SU-DHL-6 (cell line): ENCODE measurements at regions not wholly inside any gene's neighbourhood (a gene's known extent, or its start where the extent isn't known, plus 50 kb on each side); places are given as distances from the start of the nearest gene placed in this dataset.

ENCODE experiments used
- H2AFZ ChIP-seq: fragments of 200-600 bp; sonication (generic); 2 replicates; pipeline ENCODE4 v1.6.1; 2014; ENCODE audit warnings: low read depth, mild to moderate bottlenecking, moderate library complexity, mixed read lengths, antibody characterized with exemption, low read length; ENCODE audit not compliant: severe bottlenecking
- H3F3A ChIP-seq: fragments of 200-600 bp; shearing (Covaris generic); 2 replicates; pipeline ENCODE4 v1.6.0; 2016; ENCODE audit warnings: antibody characterized with exemption, mild to moderate bottlenecking; ENCODE audit not compliant: insufficient read depth
- H3K27ac ChIP-seq: fragments of 200-600 bp; sonication (generic); 2 replicates; pipeline ENCODE4 v1.5.1; 2016; ENCODE audit warnings: low read depth, mild to moderate bottlenecking, low read length, moderate library complexity, mixed read lengths
- H3K27me3 ChIP-seq: fragments of 200-600 bp; sonication (generic), shearing (Covaris generic); 2 replicates; pipeline ENCODE4 v1.6.0; 2014; ENCODE audit warnings: mild to moderate bottlenecking, low read length
- H3K36me3 ChIP-seq: fragments of 200-600 bp; sonication (generic); 2 replicates; pipeline ENCODE4 v1.6.1; 2014; ENCODE audit warnings: mild to moderate bottlenecking, low read length, mixed read lengths
- H3K4me2 ChIP-seq: fragments of 300-600, 200-600 bp; shearing (Covaris generic), sonication (generic); 2 replicates; pipeline ENCODE4 v1.6.0; 2014; ENCODE audit warnings: low read length, low read depth, mild to moderate bottlenecking; ENCODE audit not compliant: poor library complexity, severe bottlenecking
- H3K4me3 ChIP-seq: fragments of 200-600 bp; sonication (generic); 2 replicates; pipeline ENCODE4 v1.5.1; 2014; ENCODE audit warnings: antibody characterized with exemption, low read length, mild to moderate bottlenecking, mixed read lengths; ENCODE audit not compliant: insufficient read depth, poor library complexity, severe bottlenecking
- H3K79me2 ChIP-seq: fragments of 200-600 bp; sonication (generic); 2 replicates; pipeline ENCODE4 v1.6.1; 2014; ENCODE audit warnings: mild to moderate bottlenecking, low read length, moderate library complexity; ENCODE audit not compliant: insufficient read depth
- H3K9ac ChIP-seq: fragments of 200-600 bp; sonication (generic); 2 replicates; pipeline ENCODE4 v1.7.0; 2014; ENCODE audit warnings: mild to moderate bottlenecking, low read length
- H3K9me2 ChIP-seq: fragments of 200-600 bp; sonication (generic); replicated peaks from 2 replicates; pipeline ENCODE4 v1.6.1; 2014; ENCODE audit warnings: low read length; ENCODE audit not compliant: insufficient read depth
- H3K9me3 ChIP-seq: fragments of 200-600 bp; sonication (generic); 2 replicates; pipeline ENCODE4 v1.6.1; 2014; ENCODE audit warnings: low read length, mixed read lengths; ENCODE audit not compliant: insufficient read depth
- H4K20me1 ChIP-seq: fragments of 200-600 bp; sonication (generic); 2 replicates; pipeline ENCODE4 v1.6.1; 2014; ENCODE audit warnings: low read depth, mild to moderate bottlenecking, antibody characterized with exemption, low read length, moderate library complexity, mixed read lengths
- CTCF ChIP-seq: fragments of 200-600 bp; sonication (generic); IDR thresholded peaks from one replicate; pipeline ENCODE4 v1.5.1; 2017; ENCODE audit warnings: antibody characterized with exemption, mild to moderate bottlenecking, low read length, moderate library complexity; ENCODE audit not compliant: insufficient read depth, poor library complexity, severe bottlenecking
- EZH2phosphoT487 ChIP-seq: fragments of 200-600 bp; sonication (generic), shearing (Covaris generic); conservative IDR thresholded peaks from 2 replicates; pipeline ENCODE4 v1.6.1; 2018; ENCODE audit warnings: mild to moderate bottlenecking, antibody characterized with exemption, low read length, moderate library complexity, mixed read lengths

- H3K4me2 ChIP-seq: no peak overlapping the region
- TF ChIP-seq EZH2phosphoT487 (no peak), CTCF (no peak)
- no peak overlapping the region for H3K27ac ChIP-seq
- no peaks in the 10 kb centered on the region for H3K9me3 ChIP-seq
- H3K79me2 ChIP-seq: no peaks in the 10 kb centered on the region
- no peaks in the 10 kb centered on the region for H3F3A ChIP-seq
- no peaks in the 10 kb centered on the region for H3K36me3 ChIP-seq
- H2AFZ ChIP-seq: no peak overlapping the region
- H3K4me3 ChIP-seq: no peak overlapping the region
- H3K9ac ChIP-seq: no peak overlapping the region
- no peaks in the 10 kb centered on the region for H3K27me3 ChIP-seq
- H4K20me1 ChIP-seq: no peaks in the 10 kb centered on the region
- H3K9me2 ChIP-seq: no peaks in the 10 kb centered on the region
Observed at GRCh38 chr10:128802062-128802461, 665.0 kb upstream of the MGMT start.

GRCh38 chr10:128803790-128804189 is 663.3 kb upstream of the MGMT start:
- no peaks in the 10 kb centered on the region for H3F3A ChIP-seq
- no peak overlapping the region for H3K9ac ChIP-seq
- H3K36me3 ChIP-seq: no peaks in the 10 kb centered on the region
- no peaks in the 10 kb centered on the region for H4K20me1 ChIP-seq
- no peaks in the 10 kb centered on the region for H3K9me2 ChIP-seq
- H2AFZ ChIP-seq: no peak overlapping the region
- H3K27me3 ChIP-seq: no peaks in the 10 kb centered on the region
- no peaks in the 10 kb centered on the region for H3K79me2 ChIP-seq
- H3K4me3 ChIP-seq: no peak overlapping the region
- H3K9me3 ChIP-seq: no peaks in the 10 kb centered on the region
- TF ChIP-seq EZH2phosphoT487 (no peak), CTCF (no peak)
- no peak overlapping the region for H3K27ac ChIP-seq
- H3K4me2 ChIP-seq: no peak overlapping the region

GRCh38 chr10:128804411-128804810 is 662.6 kb upstream of the MGMT start:
- Histone ChIP-seq H4K20me1 (no peaks in the 10 kb centered on the region), H3K9ac (no peak overlapping the region), H2AFZ (no peak overlapping the region), H3K9me3 (no peaks in the 10 kb centered on the region), H3K79me2 (no peaks in the 10 kb centered on the region), H3K36me3 (no peaks in the 10 kb centered on the region), H3F3A (no peaks in the 10 kb centered on the region), H3K4me3 (no peak overlapping the region), H3K9me2 (no peaks in the 10 kb centered on the region), H3K27ac (no peak overlapping the region), H3K27me3 (no peaks in the 10 kb centered on the region), H3K4me2 (no peak overlapping the region)
- TF ChIP-seq CTCF (no peak), EZH2phosphoT487 (no peak)

- H3K27ac ChIP-seq: no peak overlapping the region
- no peaks in the 10 kb centered on the region for H3K9me2 ChIP-seq
- no peak overlapping the region for H3K4me2 ChIP-seq
Observed at GRCh38 chr10:128808921-128809440, 658.1 kb upstream of the MGMT start.

More at GRCh38 chr10:128808921-128809440, 658.1 kb upstream of the MGMT start:
- no peaks in the 10 kb centered on the region for H3K27me3 ChIP-seq
- H3F3A ChIP-seq: no peaks in the 10 kb centered on the region
- no peaks in the 10 kb centered on the region for H3K79me2 ChIP-seq
- H3K9ac ChIP-seq: no peak overlapping the region
- no peaks in the 10 kb centered on the region for H3K9me3 ChIP-seq
- H4K20me1 ChIP-seq: no peaks in the 10 kb centered on the region
- H3K4me3 ChIP-seq: no peak overlapping the region
- H3K36me3 ChIP-seq: no peaks in the 10 kb centered on the region
- TF ChIP-seq CTCF (no peak), EZH2phosphoT487 (no peak)
- no peak overlapping the region for H2AFZ ChIP-seq
